Tibial nerve (tissue), 4 donors: ENCODE measurements at regions not wholly inside any gene's neighbourhood (a gene's known extent, or its start where the extent isn't known, plus 50 kb on each side); places are given as distances from the start of the nearest gene placed in this dataset. TPM values are rescaled to one million over a fixed set of nuclear protein-coding genes. Genes with fewer than 3 reads are reported as not detected.
"Not testable (repeated sequence)": the region's sequence is repeated elsewhere in the genome, so short reads cannot be mapped to it uniquely, and the experiment has no call there.

Source experiments
- DNase-seq, 2 donors: peaks; one replicate each; pipeline ENCODE4 v3.0.0-alpha.2; 2019; ENCODE audit warnings: low spot score in 2 of 2
- H3K27ac ChIP-seq, 4 donors: fragments of 200-600 bp; sonication (generic) in 3 of 4; one replicate each; pipeline ENCODE4 v1.5.1; 2017 to 2019; ENCODE audit warnings: mild to moderate bottlenecking in 1 of 4
- H3K27me3 ChIP-seq, 2 donors: fragments of 200-600 bp; sonication (generic) in 1 of 2; one replicate each; pipeline versions ENCODE4 v1.5.1 to v1.6.0; 2017 to 2019
- H3K36me3 ChIP-seq, 3 donors: fragments of 200-600 bp; sonication (generic); one replicate each; pipeline ENCODE4 v1.5.1; 2018 to 2019
- H3K4me1 ChIP-seq, 4 donors: fragments of 200-600 bp; sonication (generic) in 3 of 4; one replicate each; pipeline ENCODE4 v1.5.1; 2017 to 2019
- H3K4me3 ChIP-seq, 4 donors: fragments of 200-600 bp; sonication (generic) in 3 of 4; one replicate each; pipeline ENCODE4 v1.5.1; 2017 to 2019; ENCODE audit warnings: mild to moderate bottlenecking in 1 of 4, moderate library complexity in 1 of 4
- H3K9me3 ChIP-seq, 4 donors: fragments of 200-600 bp; sonication (generic) in 3 of 4; one replicate each; pipeline ENCODE4 v1.5.1; 2017 to 2019
- CTCF ChIP-seq, 5 experiments: fragments of 200-600 bp in 3 of 5; fragments of 450-650 bp in 2 of 5; sonication (generic) in 3 of 5; IDR thresholded peaks; one replicate each; pipeline ENCODE4 v1.5.1; 2016 to 2019; ENCODE audit warnings: antibody characterized with exemption in 5 of 5, mild to moderate bottlenecking in 3 of 5, moderate library complexity in 2 of 5
- EP300 ChIP-seq, 2 donors: sonication (generic); formaldehyde crosslinking; IDR thresholded peaks; one replicate each; pipeline ENCODE4 v1.6.1; 2017; ENCODE audit warnings: antibody characterized with exemption in 2 of 2, mild to moderate bottlenecking in 1 of 2
- POLR2A ChIP-seq, 2 donors: fragments of 450-650 bp; IDR thresholded peaks; one replicate each; pipeline ENCODE4 v1.6.1; 2017; ENCODE audit warnings: antibody characterized with exemption in 2 of 2, mild to moderate bottlenecking in 2 of 2, moderate library complexity in 2 of 2
- WGBS, 2 donors: methylation state at CpG; one replicate each; pipeline ENCODE4 v1.1.5; 2018; 5-methylcytosine and 5-hydroxymethylcytosine counted together
- small RNA-seq: library from RNA; depleted of rRNA; stranded (forward); fragments of <200 nt; gene quantifications from one replicate; pipeline ENCODE3, GENCODE V24; 2016

GRCh38 chr14:103281496-103282231 lies 52.4 kb upstream of the EIF5 start:
- Histone ChIP-seq H3K27ac (no peak overlapping the region), H3K27me3 (peaks cover 0 to 79% of the 10 kb centered on the region in 2 donors), H3K9me3 (no peaks in the 10 kb centered on the region), H3K36me3 (no peaks in the 10 kb centered on the region), H3K4me3 (no peak overlapping the region), H3K4me1 (peaks cover 0 to 18% (median 11%) of the 10 kb centered on the region in 4 donors)
- WGBS, 2 donors = 67 to 75% methylated on average over 10 to 11 of the region's 11 CpGs
- TF ChIP-seq EP300 (IDR thresholded peaks at IDR 0.05) = no peak
- peak in 1 of 5 experiments; percentile 36 for TF ChIP-seq CTCF (IDR thresholded peaks at IDR 0.05)
- no peak for DNase-seq

- H3K4me3 ChIP-seq, H3K27ac ChIP-seq, H3K36me3 ChIP-seq, H3K9me3 ChIP-seq, DNase-seq: not testable (repeated sequence)
- Histone ChIP-seq H3K27me3 (peaks cover 0 to 72% of the 10 kb centered on the region in 2 donors), H3K4me1 (peaks cover 0 to 18% (median 11%) of the 10 kb centered on the region in 4 donors)
- WGBS, 2 donors = 82 to 93% methylated on average over 17 of the region's 17 CpGs
These were observed 51.7 kb upstream of the EIF5 start for GRCh38 chr14:103282309-103282708.

GRCh38 chr14:103282932-103283331 lies 51.1 kb upstream of the EIF5 start:
- H3K36me3 ChIP-seq = no peaks in the 10 kb centered on the region
- no peaks in the 10 kb centered on the region for H3K9me3 ChIP-seq
- DNase-seq = no peak
- H3K27me3 ChIP-seq = peaks cover 0 to 69% of the 10 kb centered on the region in 2 donors
- H3K4me1 ChIP-seq = peaks cover 0 to 18% (median 11%) of the 10 kb centered on the region in 4 donors
- H3K4me3 ChIP-seq = no peak overlapping the region
- 80 to 83% methylated on average over 5 of the region's 5 CpGs for WGBS, 2 donors
- TF ChIP-seq CTCF (IDR thresholded peaks at IDR 0.05) (no peak), EP300 (IDR thresholded peaks at IDR 0.05) (no peak), POLR2A (IDR thresholded peaks at IDR 0.05) (no peak)
- H3K27ac ChIP-seq = no peak overlapping the region

GRCh38 chr14:103283916-103284315 lies 50.1 kb upstream of the EIF5 start:
- H3K27me3 ChIP-seq = peaks cover 0 to 62% of the 10 kb centered on the region in 2 donors
- DNase-seq = no peak
- 74 to 78% methylated on average over 12 of the region's 12 CpGs for WGBS, 2 donors
- H3K9me3 ChIP-seq = no peaks in the 10 kb centered on the region
- no peak overlapping the region for H3K4me3 ChIP-seq
- no peak overlapping the region for H3K27ac ChIP-seq
- TF ChIP-seq POLR2A (IDR thresholded peaks at IDR 0.05) (no peak), EP300 (IDR thresholded peaks at IDR 0.05) (no peak), CTCF (IDR thresholded peaks at IDR 0.05) (no peak)
- H3K4me1 ChIP-seq = peaks cover 0 to 14% (median 6%) of the 10 kb centered on the region in 4 donors
- H3K36me3 ChIP-seq = no peaks in the 10 kb centered on the region

Small RNA genes in the stretch of these regions (small RNA-seq; reads per million reads assigned to genes)
- gene AL161669.2 = not detected
